NCI-H1436 treated with DMSO at 0.1 percent for 48 hours (cell line): ENCODE measurements at regions not wholly inside any gene's neighbourhood (a gene's known extent, or its start where the extent isn't known, plus 50 kb on each side); places are given as distances from the start of the nearest gene placed in this dataset.
"Not testable (repeated sequence)": the region's sequence is repeated elsewhere in the genome, so short reads cannot be mapped to it uniquely, and the experiment has no call there.

Experiments used
- DNase-seq: peaks from one replicate; lab custom pipeline; 2025; lab: John Stamatoyannopoulos, UW

- DNase-seq = no peak
Observed at GRCh38 chr13:90246687-90247345, 1100.7 kb upstream of the MIR17HG start.

- DNase-seq = no peak
Observed at GRCh38 chr13:90253806-90254205, 1093.7 kb upstream of the MIR17HG start.

GRCh38 chr13:90254437-90254836 is 1093.0 kb upstream of the MIR17HG start:
- DNase-seq = no peak

GRCh38 chr13:90256746-90257145 is 1090.7 kb upstream of the MIR17HG start:
- no peak for DNase-seq

GRCh38 chr13:90258129-90258528 is 1089.4 kb upstream of the MIR17HG start:
- DNase-seq = no peak

- no peak for DNase-seq
Observed at GRCh38 chr13:90261343-90261742, 1086.1 kb upstream of the MIR17HG start.

- DNase-seq = no peak
Observed at GRCh38 chr13:90270226-90270625, 1077.3 kb upstream of the MIR17HG start.

GRCh38 chr13:90272356-90272755 is 1075.1 kb upstream of the MIR17HG start:
- DNase-seq = no peak

GRCh38 chr13:90276216-90276615 is 1071.3 kb upstream of the MIR17HG start:
- DNase-seq = no peak

GRCh38 chr13:90278231-90278630 is 1069.3 kb upstream of the MIR17HG start:
- DNase-seq = not testable (repeated sequence)

GRCh38 chr13:90281709-90282108 is 1065.8 kb upstream of the MIR17HG start:
- no peak for DNase-seq

GRCh38 chr13:90287521-90287920 is 1060.0 kb upstream of the MIR17HG start:
- no peak for DNase-seq

- no peak for DNase-seq
Observed at GRCh38 chr13:90293793-90294361, 1053.6 kb upstream of the MIR17HG start.

- DNase-seq = no peak
Observed at GRCh38 chr13:90299238-90299637, 1048.2 kb upstream of the MIR17HG start.

- DNase-seq = no peak
Observed at GRCh38 chr13:90300015-90300414, 1047.5 kb upstream of the MIR17HG start.

GRCh38 chr13:90302107-90302506 is 1045.4 kb upstream of the MIR17HG start:
- no peak for DNase-seq

GRCh38 chr13:90305796-90306195 is 1041.7 kb upstream of the MIR17HG start:
- no peak for DNase-seq

- DNase-seq = no peak
Observed at GRCh38 chr13:90307136-90307535, 1040.4 kb upstream of the MIR17HG start.

GRCh38 chr13:90308249-90308648 is 1039.2 kb upstream of the MIR17HG start:
- DNase-seq = no peak

- no peak for DNase-seq
Observed at GRCh38 chr13:90311929-90312328, 1035.6 kb upstream of the MIR17HG start.

GRCh38 chr13:90315061-90315460 is 1032.4 kb upstream of the MIR17HG start:
- DNase-seq = no peak

- no peak for DNase-seq
Observed at GRCh38 chr13:90320664-90321063, 1026.8 kb upstream of the MIR17HG start.

- DNase-seq = no peak
Observed at GRCh38 chr13:90321281-90321931, 1026.1 kb upstream of the MIR17HG start.

GRCh38 chr13:90329641-90330040 is 1017.8 kb upstream of the MIR17HG start:
- no peak for DNase-seq
